HCT116 (cell line): ENCODE measurements at regions not wholly inside any gene's neighbourhood (a gene's known extent, or its start where the extent isn't known, plus 50 kb on each side); places are given as distances from the start of the nearest gene placed in this dataset.

Experiments used
- ATAC-seq: fragments of 200-7000 bp; cut with Tn5 transposase; 2 replicates; pipeline ENCODE4 v1.9.1; 2020; ENCODE audit warnings: mild to moderate bottlenecking, moderate library complexity
- BruUV-seq: library from RNA; stranded (reverse); fragments of 400-500 nt; replicated peaks from 2 replicates; lab custom pipeline; 2021; lab: Mats Ljungman, UMichigan
- CTCF ChIA-PET: fragments of 300-600 bp; sonication (Branson Sonifier 250); formaldehyde crosslinking; loops from one replicate; lab custom pipeline; 2021; ENCODE audit warnings: antibody characterized with exemption; lab: Charles Lee
- POLR2A ChIA-PET: fragments of 300-600, 350-600 bp; sonication (Branson Sonifier 250); formaldehyde crosslinking; loops from one replicate; lab custom pipeline; 2021; ENCODE audit warnings: antibody characterized with exemption; lab: Charles Lee
- RAD21 ChIA-PET, 2 experiments: fragments of 300-600 bp; sonication (Branson Sonifier 250); formaldehyde crosslinking; loops; one replicate each; lab custom pipeline; 2023; ENCODE audit warnings: low total read pairs in 2 of 2; ENCODE audit not compliant: uncharacterized antibody in 2 of 2, unreplicated experiment in 2 of 2, low non-redundant PET in 1 of 2; lab: Charles Lee
- DNase-seq: peaks from one replicate; pipeline ENCODE4 v3.0.0-alpha.2; 2010; ENCODE audit warnings: low read depth, low spot score
- H2AFZ ChIP-seq: fragments of 200-600 bp; shearing (Covaris generic), sonication (generic); 2 replicates; pipeline ENCODE4 v1.6.1; 2017; ENCODE audit warnings: low read depth, mixed run types, mixed read lengths, antibody characterized with exemption, low read length; ENCODE audit not compliant: poor library complexity, severe bottlenecking
- H3K27ac ChIP-seq: 2 replicates; pipeline ENCODE4 v1.5.1; 2012; ENCODE audit warnings: low read depth, low read length
- H3K27me3 ChIP-seq: fragments of 200-600 bp; sonication (generic); 2 replicates; pipeline ENCODE4 v1.6.1; 2016; ENCODE audit warnings: mixed run types, low read length, mixed read lengths; ENCODE audit not compliant: insufficient read depth
- H3K36me3 ChIP-seq, 2 experiments: fragments of 200-500 bp in 1 of 2; fragments of 200-600 bp in 1 of 2; sonication (Bioruptor generic) in 1 of 2; sonication (generic) in 1 of 2; 2 replicates each; pipeline versions ENCODE4 v1.5.1 to v1.6.1; 2014 to 2016; ENCODE audit warnings: low read length in 2 of 2, inconsistent platforms in 1 of 2, mixed read lengths in 1 of 2, mixed run types in 1 of 2; ENCODE audit not compliant: insufficient read depth in 2 of 2, control insufficient read depth in 1 of 2
- H3K4me1 ChIP-seq, 2 experiments: fragments of 200-600 bp in 1 of 2; sonication (generic) in 1 of 2; 2 replicates each; pipeline versions ENCODE4 v1.5.1 to v1.6.1; 2012 to 2017; ENCODE audit warnings: low read length in 2 of 2, inconsistent platforms in 1 of 2, mild to moderate bottlenecking in 1 of 2, mixed read lengths in 1 of 2, mixed run types in 1 of 2, moderate library complexity in 1 of 2; ENCODE audit not compliant: insufficient read depth in 2 of 2, control insufficient read depth in 1 of 2
- H3K4me2 ChIP-seq: fragments of 200-600 bp; sonication (generic); 2 replicates; pipeline ENCODE4 v1.6.1; 2017; ENCODE audit warnings: mixed run types, low read length, mixed read lengths
- H3K4me3 ChIP-seq, 2 experiments: fragments of 200-600 bp in 1 of 2; sonication (generic) in 1 of 2; replicated peaks in 1 of 2; 2 replicates each; pipeline ENCODE4 v1.5.1; 2011 to 2016; ENCODE audit warnings: low read length in 2 of 2, control low read depth in 1 of 2, low read depth in 1 of 2, mild to moderate bottlenecking in 1 of 2, mixed read lengths in 1 of 2, mixed run types in 1 of 2
- H3K79me2 ChIP-seq: fragments of 200-600 bp; sonication (generic); 2 replicates; pipeline ENCODE4 v1.6.1; 2017; ENCODE audit warnings: mild to moderate bottlenecking, mixed run types, low read length, moderate library complexity, mixed read lengths; ENCODE audit not compliant: insufficient read depth
- H3K9ac ChIP-seq: fragments of 200-600 bp; sonication (generic); 2 replicates; pipeline ENCODE4 v1.6.1; 2016; ENCODE audit warnings: low read length, mixed read lengths
- H3K9me2 ChIP-seq: fragments of 200-600 bp; sonication (generic), shearing (Covaris generic); 2 replicates; pipeline ENCODE4 v1.6.1; 2017; ENCODE audit warnings: mixed run types, mild to moderate bottlenecking, moderate library complexity; ENCODE audit not compliant: insufficient read depth
- H3K9me3 ChIP-seq, 2 experiments: fragments of 200-500 bp in 1 of 2; fragments of 200-600 bp in 1 of 2; sonication (Bioruptor generic) in 1 of 2; sonication (generic) in 1 of 2; 2 replicates each; pipeline ENCODE4 v1.6.1; 2014 to 2017; ENCODE audit warnings: low read length in 2 of 2, mixed read lengths in 2 of 2, inconsistent platforms in 1 of 2, low read depth in 1 of 2, mild to moderate bottlenecking in 1 of 2, mixed run types in 1 of 2, moderate library complexity in 1 of 2; ENCODE audit not compliant: control insufficient read depth in 1 of 2, insufficient read depth in 1 of 2
- H4K20me1 ChIP-seq: fragments of 200-600 bp; sonication (generic), shearing (Covaris generic); 2 replicates; pipeline ENCODE4 v1.6.1; 2017; ENCODE audit warnings: mixed run types, mild to moderate bottlenecking, moderate library complexity; ENCODE audit not compliant: insufficient read depth
- CEBPB ChIP-seq: IDR thresholded peaks from 2 replicates; pipeline ENCODE4 v1.6.1; 2012; ENCODE audit warnings: low read depth
- JUND ChIP-seq: IDR thresholded peaks from 2 replicates; pipeline ENCODE4 v1.6.1; 2012
- POLR2AphosphoS5 ChIP-seq: IDR thresholded peaks from 2 replicates; pipeline ENCODE4 v1.6.1; 2011; ENCODE audit warnings: mild to moderate bottlenecking, low read depth, low read length, moderate library complexity
- SP1 ChIP-seq: IDR thresholded peaks from 2 replicates; pipeline ENCODE4 v1.6.1; 2012; ENCODE audit warnings: low read depth
- intact Hi-C: fragments of 100-400 bp; cut with micrococcal nuclease; formaldehyde crosslinking; loops from 2 replicates; pipeline ENCODE4 v1.10.0; 2022
- TF ChIP-seq, protein P1 (sequence below): IDR thresholded peaks from 2 replicates; pipeline ENCODE4 v1.6.1; 2012
- TF ChIP-seq, protein P2 (sequence below), 3 experiments: fragments of 200-600 bp in 1 of 3; sonication (generic) in 1 of 3; IDR thresholded peaks in 2 of 3; conservative IDR thresholded peaks in 1 of 3; 2 replicates each; pipeline ENCODE4 v1.5.1; 2012 to 2017; ENCODE audit warnings: low read depth in 2 of 3, low read length in 2 of 3, antibody characterized with exemption in 1 of 3, borderline replicate concordance in 1 of 3, control low read depth in 1 of 3, mild to moderate bottlenecking in 1 of 3, mixed read lengths in 1 of 3, mixed run types in 1 of 3, moderate library complexity in 1 of 3; ENCODE audit not compliant: insufficient read depth in 1 of 3

DNA sequence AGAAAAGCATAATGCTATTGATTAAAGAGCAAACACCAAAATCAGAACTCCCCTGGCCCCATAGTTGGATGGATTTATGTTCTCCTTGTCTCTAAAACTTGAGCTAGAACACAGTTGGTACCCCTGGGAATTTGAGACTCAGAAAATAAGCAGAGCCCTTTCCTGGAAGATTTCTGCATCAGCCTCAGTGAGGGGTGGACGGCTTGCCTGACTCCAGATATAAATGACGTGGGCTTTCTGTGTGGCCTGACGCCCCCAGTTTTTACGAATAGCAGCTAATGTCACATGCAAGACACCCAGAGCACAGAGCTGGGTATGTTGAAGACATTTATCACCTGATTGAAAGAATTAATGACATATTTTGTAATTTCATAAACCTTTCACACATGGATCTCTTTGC, 130.8 kb downstream of the TRIM29 start:
- no peak overlapping the region for H2AFZ ChIP-seq
- H3K27ac ChIP-seq: no peak overlapping the region
- no peaks in the 10 kb centered on the region for H3K4me1 ChIP-seq
- peaks cover 20% of the 10 kb centered on the region for H3K27me3 ChIP-seq
- BruUV-seq: no TSS peak
- H3K79me2 ChIP-seq: no peaks in the 10 kb centered on the region
- no peak for DNase-seq
- ChIA-PET POLR2A (no interaction called here), CTCF (no interaction called here), RAD21 (no interaction called here)
- TF ChIP-seq POLR2AphosphoS5: no peak
- no peak for TF ChIP-seq CEBPB
- TF ChIP-seq JUND: no peak
- TF ChIP-seq, protein P1, sequence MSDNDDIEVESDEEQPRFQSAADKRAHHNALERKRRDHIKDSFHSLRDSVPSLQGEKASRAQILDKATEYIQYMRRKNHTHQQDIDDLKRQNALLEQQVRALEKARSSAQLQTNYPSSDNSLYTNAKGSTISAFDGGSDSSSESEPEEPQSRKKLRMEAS: no peak
- no peak overlapping the region for H3K4me3 ChIP-seq
- intact Hi-C loops: no loop called here
- no peaks in the 10 kb centered on the region for H4K20me1 ChIP-seq
- no peaks in the 10 kb centered on the region for H3K36me3 ChIP-seq
- no peak overlapping the region for H3K9ac ChIP-seq
- no peak overlapping the region for H3K4me2 ChIP-seq
- no peaks in the 10 kb centered on the region for H3K9me2 ChIP-seq
- H3K9me3 ChIP-seq: no peaks in the 10 kb centered on the region
- no peak for ATAC-seq

DNA sequence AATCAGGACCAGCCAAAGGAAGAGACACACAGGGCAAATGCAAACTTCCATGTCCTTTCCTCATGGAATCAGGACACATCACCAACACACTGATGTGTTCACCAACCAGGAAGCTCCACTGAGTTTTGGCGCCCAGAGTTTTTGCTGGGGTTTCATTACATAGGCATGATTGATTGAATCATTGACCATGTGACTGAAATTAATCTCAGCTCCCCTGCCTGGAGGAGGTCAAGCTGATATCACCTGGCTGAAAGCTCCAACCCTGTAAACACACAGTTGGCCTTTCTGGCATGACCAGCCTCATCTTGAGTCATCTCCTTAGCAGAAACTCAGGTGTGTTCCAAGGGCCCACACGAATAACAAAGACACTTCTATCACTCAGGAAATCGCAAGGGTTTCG, 133.2 kb downstream of the TRIM29 start:
- Histone ChIP-seq H3K27me3 (peaks cover 14% of the 10 kb centered on the region), H3K4me1 (no peaks in the 10 kb centered on the region), H3K79me2 (no peaks in the 10 kb centered on the region), H3K9ac (no peak overlapping the region), H2AFZ (no peak overlapping the region), H3K36me3 (no peaks in the 10 kb centered on the region), H3K4me3 (no peak overlapping the region), H3K27ac (no peak overlapping the region), H4K20me1 (no peaks in the 10 kb centered on the region), H3K4me2 (no peak overlapping the region), H3K9me2 (no peaks in the 10 kb centered on the region), H3K9me3 (no peaks in the 10 kb centered on the region)
- ChIA-PET POLR2A (no interaction called here), CTCF (no interaction called here), RAD21 (no interaction called here)
- no TSS peak for BruUV-seq
- DNase-seq (no peak), ATAC-seq (no peak)
- intact Hi-C loops: no loop called here
- TF ChIP-seq, protein P2, sequence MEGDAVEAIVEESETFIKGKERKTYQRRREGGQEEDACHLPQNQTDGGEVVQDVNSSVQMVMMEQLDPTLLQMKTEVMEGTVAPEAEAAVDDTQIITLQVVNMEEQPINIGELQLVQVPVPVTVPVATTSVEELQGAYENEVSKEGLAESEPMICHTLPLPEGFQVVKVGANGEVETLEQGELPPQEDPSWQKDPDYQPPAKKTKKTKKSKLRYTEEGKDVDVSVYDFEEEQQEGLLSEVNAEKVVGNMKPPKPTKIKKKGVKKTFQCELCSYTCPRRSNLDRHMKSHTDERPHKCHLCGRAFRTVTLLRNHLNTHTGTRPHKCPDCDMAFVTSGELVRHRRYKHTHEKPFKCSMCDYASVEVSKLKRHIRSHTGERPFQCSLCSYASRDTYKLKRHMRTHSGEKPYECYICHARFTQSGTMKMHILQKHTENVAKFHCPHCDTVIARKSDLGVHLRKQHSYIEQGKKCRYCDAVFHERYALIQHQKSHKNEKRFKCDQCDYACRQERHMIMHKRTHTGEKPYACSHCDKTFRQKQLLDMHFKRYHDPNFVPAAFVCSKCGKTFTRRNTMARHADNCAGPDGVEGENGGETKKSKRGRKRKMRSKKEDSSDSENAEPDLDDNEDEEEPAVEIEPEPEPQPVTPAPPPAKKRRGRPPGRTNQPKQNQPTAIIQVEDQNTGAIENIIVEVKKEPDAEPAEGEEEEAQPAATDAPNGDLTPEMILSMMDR (IDR thresholded peaks at IDR 0.05 in 2 of 3, conservative IDR thresholded peaks at IDR 0.05 in 1 of 3; ENCODE audit: borderline replicate concordance in 1 of 3, insufficient read depth in 1 of 3, low read depth in 2 of 3, low read length in 2 of 3): no peak
- TF ChIP-seq SP1 (no peak), POLR2AphosphoS5 (no peak)
